H1 (cell line): ENCODE measurements at regions not wholly inside any gene's neighbourhood (a gene's known extent, or its start where the extent isn't known, plus 50 kb on each side); places are given as distances from the start of the nearest gene placed in this dataset.

Experiments used
- CTCF ChIA-PET: fragments of 300-600 bp; sonication (Branson Sonifier 250); formaldehyde crosslinking; loops from one replicate; lab custom pipeline; 2021; ENCODE audit not compliant: partially characterized antibody; lab: Charles Lee
- POLR2A ChIA-PET: fragments of 300-600 bp; sonication (Branson Sonifier 250); formaldehyde crosslinking; loops from one replicate; lab custom pipeline; 2021; ENCODE audit warnings: inconsistent platforms; ENCODE audit not compliant: partially characterized antibody; lab: Charles Lee
- DNase-seq, 2 experiments: peaks; one replicate each; pipeline versions ENCODE4 v3.0.0 to v3.0.0-alpha.2; 2010 to 2022; ENCODE audit warnings: low spot score in 2 of 2, low read depth in 1 of 2, mixed read lengths in 1 of 2
- FAIRE-seq: peaks from 2 replicates; lab custom pipeline; 2011; peaks lifted over from hg19 to GRCh38; lab: Jason Lieb, UNC
- H2AFZ ChIP-seq: 2 replicates; pipeline ENCODE4 v1.8.1; 2012; ENCODE audit warnings: low read length, inconsistent platforms
- H2AK5ac ChIP-seq: 2 replicates; pipeline ENCODE4 v1.6.1; 2013; ENCODE audit warnings: low read depth, low read length
- H2BK120ac ChIP-seq: replicated peaks from 2 replicates; pipeline ENCODE3; 2013; ENCODE audit warnings: low read depth, low read length, inconsistent platforms
- H2BK12ac ChIP-seq: 2 replicates; pipeline ENCODE4 v1.6.1; 2013; ENCODE audit warnings: low read depth, low read length
- H2BK15ac ChIP-seq: 2 replicates; pipeline ENCODE4 v1.6.1; 2013; ENCODE audit warnings: low read length
- H2BK20ac ChIP-seq: 2 replicates; pipeline ENCODE4 v1.6.1; 2013; ENCODE audit warnings: low read length
- H2BK5ac ChIP-seq: 2 replicates; pipeline ENCODE4 v1.6.1; 2013; ENCODE audit warnings: low read depth, low read length
- H3K14ac ChIP-seq: 2 replicates; pipeline ENCODE4 v1.6.1; 2013; ENCODE audit warnings: inconsistent platforms; ENCODE audit not compliant: insufficient read length
- H3K18ac ChIP-seq: 2 replicates; pipeline ENCODE4 v1.6.1; 2013; ENCODE audit warnings: low read length; ENCODE audit errors: extremely low read depth
- H3K23ac ChIP-seq: 2 replicates; pipeline ENCODE4 v1.6.1; 2013; ENCODE audit warnings: inconsistent platforms; ENCODE audit not compliant: insufficient read length
- H3K23me2 ChIP-seq: 2 replicates; pipeline ENCODE4 v1.6.1; 2013; ENCODE audit warnings: low read depth, low read length
- H3K27ac ChIP-seq: 2 replicates; pipeline ENCODE4 v1.6.1; 2011; ENCODE audit warnings: low read depth, low read length, inconsistent platforms
- H3K27me3 ChIP-seq, 4 experiments: replicated peaks in 1 of 4; 1 replicate in 1 of 4; 2 replicates in 3 of 4; pipeline versions ENCODE4 v1.6.1 to v1.8.1; 2011 to 2013; ENCODE audit warnings: low read length in 3 of 4, mild to moderate bottlenecking in 3 of 4, inconsistent platforms in 2 of 4, mixed read lengths in 2 of 4, moderate library complexity in 1 of 4; ENCODE audit not compliant: control insufficient read depth in 3 of 4, insufficient read depth in 3 of 4; ENCODE audit errors: extremely low read depth in 1 of 4
- H3K36me3 ChIP-seq, 4 experiments: 2 replicates each; pipeline versions ENCODE4 v1.6.1 to v1.8.1; 2011 to 2013; ENCODE audit warnings: mild to moderate bottlenecking in 4 of 4, low read length in 3 of 4, moderate library complexity in 2 of 4, control low read depth in 1 of 4, inconsistent platforms in 1 of 4; ENCODE audit not compliant: insufficient read depth in 4 of 4, control insufficient read depth in 2 of 4
- H3K4ac ChIP-seq: replicated peaks from 2 replicates; pipeline ENCODE3; 2013; ENCODE audit warnings: low read length, low read depth, mixed read lengths, inconsistent platforms; ENCODE audit not compliant: insufficient read length
- H3K4me1 ChIP-seq, 4 experiments: replicated peaks in 1 of 4; 1 replicate in 1 of 4; 2 replicates in 3 of 4; pipeline versions ENCODE4 v1.6.1 to v1.8.1; 2011 to 2013; ENCODE audit warnings: low read length in 3 of 4, inconsistent platforms in 2 of 4, mixed read lengths in 1 of 4; ENCODE audit not compliant: insufficient read depth in 4 of 4, control insufficient read depth in 3 of 4
- H3K4me2 ChIP-seq, 2 experiments: 2 replicates each; pipeline versions ENCODE4 v1.6.1 to v1.8.1; 2011 to 2013; ENCODE audit warnings: low read depth in 2 of 2, low read length in 2 of 2, control low read depth in 1 of 2, inconsistent platforms in 1 of 2, mild to moderate bottlenecking in 1 of 2; ENCODE audit not compliant: insufficient read depth in 1 of 2
- H3K4me3 ChIP-seq, 4 experiments: fragments of 200-600, 300-600 bp in 1 of 4; sonication (generic), shearing (Covaris generic), sonication (Bioruptor Twin) in 1 of 4; 2 replicates each; pipeline versions ENCODE4 v1.5.1 to v1.8.1; 2011 to 2016; ENCODE audit warnings: low read length in 4 of 4, low read depth in 3 of 4, control low read depth in 2 of 4, inconsistent platforms in 2 of 4, mild to moderate bottlenecking in 2 of 4, mixed read lengths in 1 of 4, moderate library complexity in 1 of 4; ENCODE audit not compliant: insufficient read depth in 2 of 4; ENCODE audit errors: extremely low read depth in 1 of 4
- H3K56ac ChIP-seq: replicated peaks from 2 replicates; pipeline ENCODE3; 2013; ENCODE audit warnings: low read depth, mild to moderate bottlenecking, mixed read lengths, low read length, inconsistent platforms; ENCODE audit not compliant: insufficient read length
- H3K79me1 ChIP-seq: 2 replicates; pipeline ENCODE4 v1.6.1; 2013; ENCODE audit warnings: low read depth, low read length, control low read depth
- H3K79me2 ChIP-seq, 2 experiments: 2 replicates each; pipeline versions ENCODE4 v1.6.1 to v1.8.1; 2012 to 2013; ENCODE audit warnings: low read length in 2 of 2, mild to moderate bottlenecking in 2 of 2, inconsistent platforms in 1 of 2; ENCODE audit not compliant: insufficient read depth in 2 of 2, control insufficient read depth in 1 of 2
- H3K9ac ChIP-seq, 4 experiments: replicated peaks in 1 of 4; 1 replicate in 1 of 4; 2 replicates in 3 of 4; pipeline versions ENCODE4 v1.6.1 to v1.8.1; 2011 to 2013; ENCODE audit warnings: low read depth in 3 of 4, low read length in 3 of 4, control low read depth in 2 of 4, mild to moderate bottlenecking in 2 of 4, moderate library complexity in 2 of 4, inconsistent platforms in 1 of 4; ENCODE audit errors: extremely low read depth in 1 of 4
- H3K9me3 ChIP-seq, 2 experiments: 2 replicates each; pipeline versions ENCODE4 v1.6.1 to v1.8.1; 2012 to 2013; ENCODE audit warnings: mild to moderate bottlenecking in 2 of 2, moderate library complexity in 2 of 2, control low read depth in 1 of 2, inconsistent platforms in 1 of 2, low read depth in 1 of 2, low read length in 1 of 2, mixed read lengths in 1 of 2; ENCODE audit not compliant: insufficient read depth in 2 of 2
- H4K20me1 ChIP-seq, 2 experiments: replicated peaks in 1 of 2; 2 replicates each; pipeline versions ENCODE3 to v1.8.1; 2011 to 2013; ENCODE audit warnings: inconsistent platforms in 2 of 2, low read length in 2 of 2, mild to moderate bottlenecking in 1 of 2; ENCODE audit not compliant: insufficient read depth in 2 of 2, control insufficient read depth in 1 of 2
- H4K5ac ChIP-seq: 2 replicates; pipeline ENCODE4 v1.6.1; 2013; ENCODE audit warnings: low read length, low read depth, mixed read lengths, inconsistent platforms; ENCODE audit not compliant: insufficient read length
- H4K8ac ChIP-seq: 2 replicates; pipeline ENCODE4 v1.8.0; 2013; ENCODE audit warnings: mild to moderate bottlenecking, moderate library complexity, low read length, inconsistent platforms; ENCODE audit not compliant: insufficient read depth; ENCODE audit errors: extremely low read depth
- H4K91ac ChIP-seq: replicated peaks from 2 replicates; pipeline ENCODE3; 2013; ENCODE audit warnings: low read length, mixed read lengths, inconsistent platforms; ENCODE audit not compliant: insufficient read length
- ATF3 ChIP-seq: IDR thresholded peaks from 2 replicates; pipeline ENCODE4 v1.6.1; 2011; ENCODE audit warnings: low read depth, mild to moderate bottlenecking, low read length; ENCODE audit not compliant: insufficient read depth
- BACH1 ChIP-seq: IDR thresholded peaks from 2 replicates; pipeline ENCODE4 v1.6.1; 2012; ENCODE audit warnings: low read length, improper control_type of control experiment
- CREB1 ChIP-seq: IDR thresholded peaks from 2 replicates; pipeline ENCODE4 v1.6.1; 2012; ENCODE audit warnings: inconsistent platforms
- KDM4A ChIP-seq: IDR thresholded peaks from one replicate; pipeline ENCODE4 v1.7.1; 2012; ENCODE audit warnings: low read depth, mild to moderate bottlenecking, moderate library complexity, low read length, inconsistent platforms; ENCODE audit not compliant: severe bottlenecking
- KDM5A ChIP-seq: fragments of 200-600 bp; IDR thresholded peaks from 2 replicates; pipeline ENCODE4 v1.7.1; 2012; ENCODE audit warnings: mild to moderate bottlenecking, low read length, inconsistent platforms, mixed read lengths
- MAFK ChIP-seq: IDR thresholded peaks from 2 replicates; pipeline ENCODE4 v1.6.1; 2012; ENCODE audit warnings: low read depth, mild to moderate bottlenecking, improper control_type of control experiment, low read length
- NRF1 ChIP-seq: IDR thresholded peaks from 2 replicates; pipeline ENCODE4 v1.6.1; 2011; ENCODE audit warnings: mild to moderate bottlenecking, low read depth, low read length, improper control_type of control experiment
- PHF8 ChIP-seq: fragments of 200-600 bp; sonication (generic); conservative IDR thresholded peaks from 2 replicates; pipeline ENCODE4 v1.7.1; 2012; ENCODE audit warnings: low read depth, mild to moderate bottlenecking, inconsistent platforms, low read length, moderate library complexity
- POU5F1 ChIP-seq: IDR thresholded peaks from 2 replicates; pipeline ENCODE4 v1.6.1; 2011; ENCODE audit warnings: low read depth, mild to moderate bottlenecking, low read length, moderate library complexity
- RAD21 ChIP-seq, 2 experiments: IDR thresholded peaks in 1 of 2; conservative IDR thresholded peaks in 1 of 2; 2 replicates each; pipeline ENCODE4 v1.6.1; 2011; ENCODE audit warnings: low read depth in 2 of 2, low read length in 2 of 2, improper control_type of control experiment in 1 of 2, inconsistent platforms in 1 of 2, mild to moderate bottlenecking in 1 of 2, moderate library complexity in 1 of 2
- RNF2 ChIP-seq: fragments of 200-900, 300-1000 bp; sonication (generic); IDR thresholded peaks from 2 replicates; pipeline ENCODE4 v1.7.1; 2016; ENCODE audit warnings: borderline replicate concordance, low read depth, mild to moderate bottlenecking, antibody characterized with exemption, low read length; ENCODE audit not compliant: poor library complexity, severe bottlenecking; ENCODE audit errors: missing control alignments
- TCF12 ChIP-seq: IDR thresholded peaks from 2 replicates; pipeline ENCODE4 v1.6.1; 2011; ENCODE audit warnings: low read depth, mild to moderate bottlenecking, low read length
- WGBS, 2 experiments: shearing (Covaris generic) in 1 of 2; methylation state at CpG; one replicate each; pipeline versions ENCODE4 v1.1.6 to v1.1.7; 2013 to 2015; ENCODE audit warnings: low lambda C conversion rate in 2 of 2, mixed read lengths in 2 of 2, inconsistent platforms in 1 of 2, low coverage in 1 of 2, missing lambda C conversion rate in 1 of 2; ENCODE audit not compliant: insufficient replicate concordance in 2 of 2, insufficient coverage in 1 of 2, insufficient read length in 1 of 2; ENCODE audit errors: extremely low coverage in 1 of 2, missing lambda C conversion rate in 1 of 2; 5-methylcytosine and 5-hydroxymethylcytosine counted together
- TF ChIP-seq, protein P1 (sequence below): IDR thresholded peaks from 2 replicates; pipeline ENCODE4 v1.6.1; 2011; ENCODE audit warnings: low read length, improper control_type of control experiment

DNA sequence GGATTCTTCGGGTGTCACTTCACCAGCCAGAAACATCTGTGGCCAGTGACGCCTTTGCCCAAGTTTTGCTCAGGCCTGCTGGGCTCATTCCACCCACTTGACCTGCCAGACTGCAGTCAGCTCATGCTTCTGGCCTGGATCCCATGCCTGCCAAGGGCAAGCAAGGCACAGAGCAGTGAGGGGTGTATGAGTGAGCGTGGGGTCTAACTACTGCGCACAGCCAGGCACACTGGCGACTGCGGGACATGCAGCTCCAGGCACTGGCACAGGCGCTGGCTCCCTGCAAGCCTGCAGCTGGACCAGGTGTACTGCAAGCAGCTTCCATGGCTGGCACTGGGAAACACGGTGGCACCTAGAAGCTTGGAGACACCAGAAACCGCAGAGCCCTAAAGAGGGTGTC lies 80.1 kb downstream of the MTERF1 start:
- WGBS, 2 experiments: 88% methylated on average over 9 of the region's 9 CpGs; no CpG with 5 or more reads in 1 of the 2 experiments
- no peak overlapping the region for H2BK5ac ChIP-seq
- no peak overlapping the region for H2AK5ac ChIP-seq
- H3K27me3 ChIP-seq: no peaks in the 10 kb centered on the region
- no peak overlapping the region for H3K4ac ChIP-seq
- no peaks in the 10 kb centered on the region for H3K36me3 ChIP-seq
- no peak overlapping the region for H4K8ac ChIP-seq
- H3K79me2 ChIP-seq: no peaks in the 10 kb centered on the region
- no peak overlapping the region for H3K56ac ChIP-seq
- H3K4me3 ChIP-seq: no peak overlapping the region
- DNase-seq (no peak), FAIRE-seq (no peak)
- H2BK20ac ChIP-seq: no peak overlapping the region
- H3K18ac ChIP-seq: peak overlapping the region; percentile 32; the same call in 1 of the 2 replicates
- no peaks in the 10 kb centered on the region for H4K20me1 ChIP-seq
- ChIA-PET CTCF (interaction anchor here (1.4 to 1.5 kb wide), 2 partner anchors 29 to 333 kb away, joined by 3 to 9 read pairs; no protein-coding TSS in a partner anchor), POLR2A (no interaction called here)
- no peaks in the 10 kb centered on the region for H3K4me1 ChIP-seq
- H4K91ac ChIP-seq: no peak overlapping the region
- H3K9me3 ChIP-seq: no peaks in the 10 kb centered on the region; a peak in 1 of 4 replicates
- H2BK120ac ChIP-seq: no peak overlapping the region
- no peak overlapping the region; a peak in 1 of 7 replicates for H3K9ac ChIP-seq
- no peak overlapping the region for H3K27ac ChIP-seq
- no peak overlapping the region for H4K5ac ChIP-seq
- H2BK12ac ChIP-seq: peak overlapping the region; percentile 60; the same call in 1 of the 2 replicates
- H3K23me2 ChIP-seq: no peaks in the 10 kb centered on the region
- H2AFZ ChIP-seq: no peak overlapping the region
- H3K23ac ChIP-seq: no peak overlapping the region
- no peak overlapping the region for H3K14ac ChIP-seq
- H2BK15ac ChIP-seq: no peak overlapping the region
- no peaks in the 10 kb centered on the region for H3K79me1 ChIP-seq
- no peak overlapping the region for H3K4me2 ChIP-seq
- TF ChIP-seq, protein P1, sequence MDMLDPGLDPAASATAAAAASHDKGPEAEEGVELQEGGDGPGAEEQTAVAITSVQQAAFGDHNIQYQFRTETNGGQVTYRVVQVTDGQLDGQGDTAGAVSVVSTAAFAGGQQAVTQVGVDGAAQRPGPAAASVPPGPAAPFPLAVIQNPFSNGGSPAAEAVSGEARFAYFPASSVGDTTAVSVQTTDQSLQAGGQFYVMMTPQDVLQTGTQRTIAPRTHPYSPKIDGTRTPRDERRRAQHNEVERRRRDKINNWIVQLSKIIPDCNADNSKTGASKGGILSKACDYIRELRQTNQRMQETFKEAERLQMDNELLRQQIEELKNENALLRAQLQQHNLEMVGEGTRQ: no peak
- TF ChIP-seq TCF12 (no peak), POU5F1 (no peak), PHF8 (no peak), CREB1 (no peak), KDM4A (no peak), RNF2 (no peak), BACH1 (no peak), RAD21 (IDR thresholded peaks at IDR 0.05 in 1 of 2, conservative IDR thresholded peaks at IDR 0.05 in 1 of 2; ENCODE audit: low read depth in 2 of 2, low read length in 2 of 2) (no peak), KDM5A (no peak), ATF3 (no peak), NRF1 (no peak), MAFK (no peak)
